Esophagus muscularis mucosa (tissue), 3 donors: ENCODE measurements at regions not wholly inside any gene's neighbourhood (a gene's known extent, or its start where the extent isn't known, plus 50 kb on each side); places are given as distances from the start of the nearest gene placed in this dataset.

Source experiments
- CTCF ChIP-seq, 3 experiments: fragments of 200-600 bp in 2 of 3; fragments of 450-650 bp in 1 of 3; sonication (generic) in 2 of 3; IDR thresholded peaks; one replicate each; pipeline ENCODE4 v1.5.1; 2017 to 2019; ENCODE audit warnings: antibody characterized with exemption in 3 of 3, mild to moderate bottlenecking in 2 of 3, moderate library complexity in 1 of 3
- POLR2AphosphoS5 ChIP-seq, 2 donors: sonication (generic); formaldehyde crosslinking; IDR thresholded peaks; one replicate each; pipeline ENCODE4 v1.6.1; 2017; ENCODE audit warnings: antibody characterized with exemption in 2 of 2

- TF ChIP-seq CTCF (IDR thresholded peaks at IDR 0.05) (no peak), POLR2AphosphoS5 (IDR thresholded peaks at IDR 0.05) (no peak)
These were observed 190.8 kb upstream of the HNRNPA3 start for GRCh38 chr2:177021706-177022343.
